C4-2B (cell line): ENCODE measurements at regions not wholly inside any gene's neighbourhood (a gene's known extent, or its start where the extent isn't known, plus 50 kb on each side); places are given as distances from the start of the nearest gene placed in this dataset.

Experiments used
- H3K27ac ChIP-seq: fragments of 450-650 bp; 2 replicates; pipeline ENCODE4 v1.5.1; 2017
- ZFX ChIP-seq: fragments of 450-650 bp; IDR thresholded peaks from 2 replicates; pipeline ENCODE4 v1.6.1; 2017
- TF ChIP-seq, protein P1 (sequence below): fragments of 450-650 bp; conservative IDR thresholded peaks from 2 replicates; pipeline ENCODE4 v1.5.1; 2017; ENCODE audit warnings: mild to moderate bottlenecking

DNA sequence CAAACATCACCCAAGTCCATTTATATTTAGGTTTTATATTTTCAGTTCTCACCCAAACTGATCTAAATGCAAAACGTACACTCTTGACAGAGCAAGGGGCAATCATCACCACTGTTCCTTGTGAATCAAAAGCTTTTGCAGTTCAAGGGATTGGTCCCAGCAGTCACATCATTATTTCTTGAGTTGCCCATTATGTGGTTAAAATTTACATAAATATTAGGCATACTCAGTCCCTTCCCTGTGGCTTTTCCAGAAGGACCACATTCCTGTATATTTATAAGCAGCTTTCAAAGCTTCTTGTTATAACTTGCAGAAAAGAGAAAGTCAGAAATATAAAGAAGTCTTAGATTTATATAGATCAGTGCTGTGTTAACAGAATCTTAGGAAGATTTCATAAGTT lies 224.4 kb downstream of the CLCN4 start:
- H3K27ac ChIP-seq: no peak overlapping the region
- no peak for TF ChIP-seq ZFX
- TF ChIP-seq, protein P1, sequence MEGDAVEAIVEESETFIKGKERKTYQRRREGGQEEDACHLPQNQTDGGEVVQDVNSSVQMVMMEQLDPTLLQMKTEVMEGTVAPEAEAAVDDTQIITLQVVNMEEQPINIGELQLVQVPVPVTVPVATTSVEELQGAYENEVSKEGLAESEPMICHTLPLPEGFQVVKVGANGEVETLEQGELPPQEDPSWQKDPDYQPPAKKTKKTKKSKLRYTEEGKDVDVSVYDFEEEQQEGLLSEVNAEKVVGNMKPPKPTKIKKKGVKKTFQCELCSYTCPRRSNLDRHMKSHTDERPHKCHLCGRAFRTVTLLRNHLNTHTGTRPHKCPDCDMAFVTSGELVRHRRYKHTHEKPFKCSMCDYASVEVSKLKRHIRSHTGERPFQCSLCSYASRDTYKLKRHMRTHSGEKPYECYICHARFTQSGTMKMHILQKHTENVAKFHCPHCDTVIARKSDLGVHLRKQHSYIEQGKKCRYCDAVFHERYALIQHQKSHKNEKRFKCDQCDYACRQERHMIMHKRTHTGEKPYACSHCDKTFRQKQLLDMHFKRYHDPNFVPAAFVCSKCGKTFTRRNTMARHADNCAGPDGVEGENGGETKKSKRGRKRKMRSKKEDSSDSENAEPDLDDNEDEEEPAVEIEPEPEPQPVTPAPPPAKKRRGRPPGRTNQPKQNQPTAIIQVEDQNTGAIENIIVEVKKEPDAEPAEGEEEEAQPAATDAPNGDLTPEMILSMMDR: no peak

DNA sequence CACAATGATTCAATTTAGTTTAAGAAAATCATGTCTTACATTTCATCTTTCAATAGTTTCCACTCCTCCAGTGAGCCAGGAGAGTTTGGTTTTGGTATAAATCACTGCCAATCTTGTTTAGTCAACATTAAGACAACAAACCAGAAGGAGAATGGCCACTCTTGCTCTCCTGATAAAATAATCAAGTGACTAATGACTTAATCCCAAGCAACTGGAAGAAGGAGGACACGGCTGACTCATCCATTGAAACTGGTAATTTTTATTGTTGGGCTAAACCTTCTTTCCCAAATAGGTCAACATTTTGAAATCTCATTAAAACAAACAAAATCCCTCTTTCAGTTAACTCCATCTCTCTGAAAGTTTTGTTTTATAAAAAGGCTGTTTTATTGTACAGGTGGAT lies 230.2 kb downstream of the CLCN4 start:
- TF ChIP-seq, protein P1: no peak
- no peak for TF ChIP-seq ZFX
- no peak overlapping the region for H3K27ac ChIP-seq

DNA sequence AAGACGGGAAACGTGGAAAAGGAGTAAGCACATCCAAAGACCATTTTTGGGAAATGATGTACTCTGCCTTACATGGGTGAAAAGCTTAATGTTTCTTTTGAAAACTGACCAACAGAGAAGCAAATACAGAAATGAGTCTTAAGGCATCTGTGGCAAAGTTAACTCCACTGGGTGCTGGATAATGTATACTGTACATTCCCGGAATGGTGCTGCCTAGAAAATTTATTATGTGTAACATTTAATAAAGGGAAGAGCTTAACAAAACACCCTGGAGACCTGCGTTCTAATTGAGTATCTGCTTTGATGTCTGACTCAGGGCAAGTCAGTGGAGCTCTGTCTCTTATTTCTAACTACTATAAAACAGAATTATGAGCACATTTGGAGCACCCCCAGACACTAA lies 230.2 kb downstream of the MID1 start:
- TF ChIP-seq, protein P1: no peak
- no peak for TF ChIP-seq ZFX
- no peak overlapping the region for H3K27ac ChIP-seq

DNA sequence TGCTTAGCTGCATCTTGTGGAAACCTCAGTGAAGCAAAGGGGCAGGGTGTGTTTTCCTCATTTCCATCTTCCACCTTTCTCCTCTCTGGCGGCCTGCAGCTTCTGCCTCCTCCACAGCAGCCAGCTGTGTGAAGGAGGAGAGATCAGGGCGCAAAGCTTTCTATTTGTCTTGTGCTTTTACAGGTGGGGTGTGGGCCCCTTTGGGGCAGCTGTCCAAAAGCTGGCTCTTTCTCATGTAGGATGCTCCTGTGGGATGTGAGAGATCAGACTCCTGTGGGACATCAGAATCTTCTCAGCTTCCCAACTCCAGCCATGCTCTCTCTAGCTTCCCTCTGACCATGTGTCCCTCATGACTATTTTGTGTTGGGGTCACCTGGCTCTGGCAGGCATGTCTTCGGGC lies 227.1 kb downstream of the MID1 start:
- TF ChIP-seq, protein P1: no peak
- TF ChIP-seq ZFX: no peak
- H3K27ac ChIP-seq: no peak overlapping the region

DNA sequence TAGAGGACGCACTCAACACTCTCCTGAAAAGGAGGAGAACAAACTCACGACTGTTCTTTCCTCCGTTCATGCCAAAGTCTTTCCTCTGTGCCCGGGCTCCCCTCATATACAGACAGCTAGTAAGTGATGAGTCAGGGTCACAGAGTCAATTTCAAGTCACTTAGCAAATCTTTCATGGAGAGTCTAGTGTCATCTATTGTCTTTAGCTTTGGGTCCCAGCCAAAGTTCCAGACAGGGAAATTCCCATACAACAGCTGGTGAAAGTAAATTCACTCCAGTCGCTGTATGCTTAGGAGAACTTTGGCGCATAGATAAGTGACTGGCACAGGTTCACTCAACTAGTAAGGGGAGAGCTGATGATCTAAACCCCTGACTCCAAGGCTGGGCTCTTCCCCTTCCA lies 226.5 kb downstream of the MID1 start:
- H3K27ac ChIP-seq: no peak overlapping the region

DNA sequence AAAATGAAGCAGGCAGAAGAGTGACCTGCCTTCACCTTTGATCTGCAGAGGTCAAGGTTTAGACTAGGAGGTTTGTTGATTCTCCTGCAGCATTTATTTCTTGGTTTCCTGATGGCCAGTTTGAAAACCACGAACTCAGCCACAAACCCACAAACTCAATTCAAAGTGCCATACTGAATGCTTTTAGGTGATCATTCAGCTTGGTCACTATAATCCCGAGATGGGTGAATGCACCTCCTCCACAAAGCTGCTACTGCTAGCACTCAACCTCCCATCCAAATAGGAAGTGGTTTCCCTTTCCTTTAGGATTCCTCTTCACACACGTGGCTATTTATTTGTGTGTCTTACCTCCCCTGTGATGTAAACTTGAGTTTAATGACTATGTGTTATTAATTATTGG lies 225.2 kb downstream of the MID1 start:
- no peak for TF ChIP-seq ZFX
- TF ChIP-seq, protein P1: no peak
- H3K27ac ChIP-seq: no peak overlapping the region

More for the DNA sequence above, 226.5 kb downstream of the MID1 start:
- TF ChIP-seq ZFX: no peak
- TF ChIP-seq, protein P1: no peak
